Midbrain (tissue), 1 donor: ENCODE measurements at regions not wholly inside any gene's neighbourhood (a gene's known extent, or its start where the extent isn't known, plus 50 kb on each side); places are given as distances from the start of the nearest gene placed in this dataset.

Experiments
- DNase-seq: peaks from one replicate; lab custom pipeline; 2025; lab: John Stamatoyannopoulos, UW

GRCh38 chr7:22624781-22625180, 102.2 kb upstream of the IL6 start:
- no peak for DNase-seq

DNA sequence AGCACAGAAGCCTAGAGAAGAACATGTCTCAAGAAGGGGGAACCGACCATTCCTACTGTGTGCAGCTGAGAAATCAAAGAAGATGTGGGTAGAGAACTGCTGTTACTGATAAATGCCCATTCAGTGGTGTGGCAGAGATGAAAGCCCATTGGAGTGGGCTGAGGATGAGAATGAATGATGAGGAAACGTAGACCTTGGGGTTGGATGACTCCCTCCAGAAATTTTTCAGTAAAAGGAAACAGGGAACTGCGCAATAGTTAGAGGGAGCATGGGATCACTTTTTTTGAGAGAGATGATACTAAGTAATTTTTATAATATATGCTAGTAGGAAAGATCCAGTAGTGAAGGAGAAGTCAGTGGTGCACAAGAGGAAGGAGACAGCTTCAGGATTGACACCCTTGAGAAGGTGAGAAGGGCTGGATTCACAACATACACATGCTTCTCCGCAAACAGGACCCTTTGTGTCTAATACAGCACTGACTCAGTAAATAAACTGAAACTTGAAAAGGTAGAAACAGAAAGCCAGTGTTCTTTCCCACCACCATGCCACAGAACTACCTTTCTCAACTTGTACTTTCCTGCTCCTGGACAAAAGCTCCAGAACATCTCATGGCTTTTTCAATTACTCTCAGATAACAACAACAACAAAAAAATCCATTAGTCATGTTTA, 104.7 kb upstream of the IL6 start:
- no peak for DNase-seq

GRCh38 chr7:22618528-22618927, 108.5 kb upstream of the IL6 start:
- no peak for DNase-seq

DNA sequence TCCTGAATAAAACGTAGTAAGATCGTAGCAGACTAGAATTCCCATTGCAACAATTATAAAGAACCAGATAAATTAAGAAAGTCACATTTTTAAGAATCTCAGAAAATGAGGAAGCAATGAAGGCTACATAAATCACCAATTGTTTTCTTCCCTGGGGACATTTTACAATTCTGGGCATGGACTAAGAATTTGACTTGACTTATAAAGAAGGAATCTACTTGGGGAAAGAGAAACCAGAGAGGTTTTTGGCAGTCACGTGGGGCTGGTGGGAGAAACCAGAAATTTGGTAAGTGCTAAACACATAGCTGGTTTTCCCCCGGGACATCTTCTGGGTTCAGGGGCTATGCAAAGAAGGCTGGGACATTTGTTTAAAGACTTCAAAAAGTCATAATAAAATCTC, 109.8 kb upstream of the IL6 start:
- DNase-seq = no peak

GRCh38 chr7:22613496-22613895, 113.5 kb upstream of the IL6 start:
- no peak for DNase-seq

DNA sequence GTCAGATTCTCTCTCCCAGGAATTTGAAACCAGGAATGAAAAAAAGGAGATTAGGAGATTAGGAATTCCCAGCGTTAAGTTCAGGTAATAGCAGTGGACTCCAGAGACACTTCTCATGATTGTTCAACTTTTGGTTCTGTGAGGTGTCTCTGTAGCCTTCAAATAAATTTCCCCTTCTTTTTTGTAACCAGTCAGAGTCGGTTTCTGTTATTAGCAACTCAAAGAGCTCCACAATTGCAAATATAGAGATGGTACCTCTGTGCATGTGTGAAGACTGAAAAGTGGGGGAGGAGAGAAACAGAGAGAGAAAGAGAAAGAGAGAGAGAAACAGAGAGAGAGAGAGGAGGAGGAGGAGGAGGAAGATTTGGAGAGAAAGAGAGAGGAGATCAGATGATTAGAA, 112.8 kb upstream of the STEAP1B start:
- no peak for DNase-seq

GRCh38 chr7:22611758-22612079, 111.7 kb upstream of the STEAP1B start:
- DNase-seq = no peak

DNA sequence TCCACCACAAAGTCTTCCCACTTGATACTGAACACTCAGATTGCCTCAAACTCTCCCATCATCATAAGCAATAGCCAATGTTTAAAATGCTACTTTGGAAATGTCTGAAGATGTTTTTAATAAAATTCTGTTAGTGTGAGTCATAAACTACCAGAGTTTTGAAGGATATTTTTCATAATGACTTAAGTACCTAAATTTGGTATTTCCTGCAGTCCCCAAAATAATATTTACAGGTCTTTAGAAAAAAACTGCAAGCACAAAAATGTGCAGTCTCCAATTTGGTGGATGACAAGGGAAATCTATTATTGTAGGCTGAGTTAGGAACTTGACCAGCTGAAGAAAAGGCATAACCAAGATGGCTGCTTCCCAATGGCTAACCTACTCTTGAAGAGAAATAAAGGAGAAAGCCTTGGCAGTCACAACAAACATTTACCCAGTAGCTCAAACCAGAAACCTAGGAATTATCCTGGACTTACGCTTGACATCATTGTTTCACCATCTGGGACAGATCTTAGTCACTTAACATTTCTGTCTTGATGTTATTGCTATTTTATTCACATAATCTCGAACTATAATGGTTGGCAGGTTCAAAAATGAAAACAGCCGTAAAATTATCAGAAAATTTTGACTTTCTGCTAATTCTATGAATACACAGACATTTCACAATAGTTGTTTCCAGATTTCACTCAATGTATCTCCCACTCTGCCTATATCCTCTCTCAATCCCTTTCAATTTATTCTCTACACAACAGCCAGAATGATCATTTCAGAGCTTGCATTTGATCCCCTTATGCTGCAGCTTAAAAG, 111.2 kb upstream of the STEAP1B start:
- no peak for DNase-seq

- no peak for DNase-seq
Observed at GRCh38 chr7:22610263-22610662, 110.3 kb upstream of the STEAP1B start.

DNA sequence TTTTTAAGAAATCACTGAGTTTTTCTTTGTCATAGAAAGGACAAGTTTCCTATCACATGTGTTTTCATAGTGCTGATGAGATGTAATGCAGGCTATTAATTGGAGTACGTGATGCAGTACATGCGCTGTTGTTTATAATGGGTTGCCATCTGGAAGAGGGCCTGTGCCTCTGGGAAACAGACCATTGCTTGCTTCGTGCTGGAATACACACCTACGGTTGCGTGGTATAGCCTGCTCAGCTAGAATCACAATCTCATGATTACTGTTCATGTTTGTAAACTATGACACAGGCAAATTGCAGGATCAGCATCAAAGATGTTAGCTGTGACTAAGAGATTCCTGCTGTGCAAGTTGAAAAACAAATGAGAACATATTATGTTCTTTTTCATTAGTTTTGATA, 107.2 kb upstream of the STEAP1B start:
- DNase-seq = no peak

GRCh38 chr7:22604246-22604645, 104.3 kb upstream of the STEAP1B start:
- DNase-seq = no peak

DNA sequence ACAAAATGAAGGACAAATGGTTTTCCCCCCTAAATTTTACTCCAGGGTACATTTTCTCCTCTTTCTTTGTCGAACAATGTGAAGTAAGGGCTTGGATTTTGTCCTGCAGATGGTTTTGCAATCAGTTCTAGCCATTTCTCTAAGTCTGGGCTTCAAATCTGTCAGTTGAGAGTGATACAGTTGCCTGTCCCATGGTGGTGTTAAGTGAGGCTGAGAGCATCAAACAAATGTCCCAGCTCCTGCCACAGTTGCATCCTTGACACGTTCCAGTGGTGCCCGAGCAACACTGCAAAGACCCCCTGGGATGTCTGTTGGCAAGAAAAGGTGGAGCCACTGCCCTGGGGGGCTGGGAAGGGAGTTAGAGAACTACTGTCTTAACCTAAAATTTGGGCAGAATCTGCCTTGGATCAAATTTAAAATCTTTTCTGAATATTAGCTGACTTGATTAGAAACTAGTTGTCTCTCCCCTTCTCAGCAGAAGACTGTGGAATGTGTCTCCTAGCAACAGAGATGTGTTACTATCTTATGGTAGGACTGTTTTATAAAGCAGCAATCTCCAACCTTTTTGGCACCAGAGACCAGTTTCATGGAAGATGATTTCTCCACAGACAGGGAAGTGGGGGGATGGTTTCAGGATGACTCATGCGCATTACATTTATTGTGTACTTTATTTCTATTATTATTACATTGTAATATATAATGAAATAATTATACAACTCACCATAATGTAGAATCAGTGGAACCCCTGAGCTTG, 102.0 kb upstream of the STEAP1B start:
- no peak for DNase-seq

GRCh38 chr7:22601408-22601807, 101.4 kb upstream of the STEAP1B start:
- no peak for DNase-seq

- DNase-seq = no peak
Observed at GRCh38 chr7:22601003-22601402, 101.0 kb upstream of the STEAP1B start.

GRCh38 chr7:22598318-22598920, 98.4 kb upstream of the STEAP1B start:
- no peak for DNase-seq

- no peak for DNase-seq
Observed at GRCh38 chr7:22597844-22598243, 97.9 kb upstream of the STEAP1B start.

- DNase-seq = no peak
Observed at GRCh38 chr7:22596763-22597400, 96.9 kb upstream of the STEAP1B start.

- no peak for DNase-seq
Observed at GRCh38 chr7:22594020-22594419, 94.0 kb upstream of the STEAP1B start.

GRCh38 chr7:22591271-22591670, 91.3 kb upstream of the STEAP1B start:
- DNase-seq = no peak

DNA sequence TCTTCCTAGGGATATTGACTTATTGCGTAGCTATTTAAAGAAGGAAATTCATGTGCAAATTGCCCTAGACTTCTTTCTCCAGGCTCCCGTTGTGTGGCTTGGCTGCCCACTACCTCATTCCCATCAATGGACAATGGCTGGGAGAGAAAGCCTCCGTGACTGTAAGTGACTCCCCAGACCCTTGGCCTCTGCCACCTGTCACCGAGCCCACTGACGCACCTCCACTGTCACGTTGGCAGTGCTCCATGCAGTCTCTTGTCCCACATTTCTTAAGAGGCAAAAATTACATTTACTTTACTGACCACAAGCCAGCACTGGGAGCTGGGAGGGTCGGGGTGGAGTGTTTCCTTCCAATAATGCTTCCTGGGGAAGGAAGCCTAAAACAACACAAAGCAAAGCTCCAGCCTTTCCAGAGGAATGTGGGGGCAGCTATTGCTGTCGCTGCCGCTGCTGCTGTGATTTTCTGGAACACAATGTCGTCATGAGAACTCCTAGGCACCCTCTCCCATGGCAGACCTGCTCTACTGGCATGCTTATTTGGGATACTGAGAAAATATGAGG, 89.7 kb upstream of the STEAP1B start:
- no peak for DNase-seq

DNA sequence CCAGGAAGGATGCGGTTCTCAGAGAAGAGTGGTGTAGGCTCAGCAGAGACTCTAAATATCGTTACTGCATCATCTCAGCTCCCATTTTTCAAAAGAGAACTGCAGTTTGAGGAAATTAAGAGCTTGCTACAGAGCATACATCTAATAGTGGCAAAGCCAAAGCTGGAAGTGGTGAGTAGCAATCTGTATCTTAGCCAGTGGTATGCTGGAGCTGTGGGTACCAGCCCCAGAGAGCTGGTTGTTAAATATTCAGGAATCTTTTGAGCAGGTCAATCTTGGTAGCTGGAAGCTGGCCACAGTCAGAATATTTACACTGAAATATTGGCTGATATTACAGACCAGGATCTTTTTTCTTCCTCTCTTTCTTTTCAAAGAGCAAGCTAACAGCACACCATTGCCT, 88.4 kb upstream of the STEAP1B start:
- DNase-seq = no peak

GRCh38 chr7:22587322-22587721, 87.3 kb upstream of the STEAP1B start:
- no peak for DNase-seq
